ENCODE measurements at regions not wholly inside any gene's neighbourhood (a gene's known extent, or its start where the extent isn't known, plus 50 kb on each side); places are given as distances from the start of the nearest gene placed in this dataset.

DNA sequence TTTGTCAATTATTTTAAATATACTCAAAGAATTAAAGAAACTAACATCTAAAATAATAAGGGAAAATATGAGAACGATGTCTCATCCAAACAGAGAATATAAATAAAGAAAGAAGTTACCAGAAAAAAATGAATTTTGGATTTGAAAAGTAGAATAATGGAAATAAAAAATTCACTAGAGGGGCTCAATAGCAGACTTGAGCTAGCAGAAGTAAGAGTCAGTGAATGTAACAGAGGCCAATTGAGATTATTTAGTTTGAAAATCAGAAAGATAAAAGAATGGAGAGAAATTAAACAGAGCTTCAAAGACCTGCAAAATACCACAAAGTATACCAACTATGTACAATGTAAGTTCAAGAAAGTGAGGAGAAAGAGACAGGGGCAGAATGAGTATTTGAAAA, 333.6 kb downstream of the GPD2 start:
- no peaks in the 10 kb centered on the region for H3K27me3 ChIP-seq (ENCODE audit: control insufficient read depth in 2 of 2, insufficient read depth in 2 of 2, low read length in 2 of 2)
- DNase-seq (ENCODE audit: low read depth, low spot score) (no peak), FAIRE-seq (no peak)
- dilution Hi-C loops (cut with MboI; ENCODE audit: extremely low pct_ligation_motif_present, low sequenced_read_pairs) = no loop called here
- H3K4me2 ChIP-seq (ENCODE audit: insufficient read depth, low read length) = no peak overlapping the region
- BruUV-seq (replicated peaks) = no TSS peak
- no peaks in the 10 kb centered on the region for H3K36me3 ChIP-seq (ENCODE audit: control insufficient read depth in 2 of 2, extremely low read depth in 1 of 2, insufficient read depth in 2 of 2, low read length in 2 of 2)
- H3K4me1 ChIP-seq (ENCODE audit: control insufficient read depth, extremely low read depth, insufficient read depth, low read length) = no peaks in the 10 kb centered on the region
- no peaks in the 10 kb centered on the region for H3K9me1 ChIP-seq (replicated peaks; ENCODE audit: control insufficient read depth, extremely low read depth, insufficient read depth, low read length)
- TF ChIP-seq EZH2 (IDR thresholded peaks at IDR 0.05; ENCODE audit: borderline replicate concordance, low read depth, low read length, severe bottlenecking) = no peak
- TF ChIP-seq POLR2AphosphoS5 (IDR thresholded peaks at IDR 0.05; ENCODE audit: insufficient read depth, low read depth, low read length) = no peak
- TF ChIP-seq FOS (IDR thresholded peaks at IDR 0.05; ENCODE audit: borderline replicate concordance, insufficient read depth, low read length) = no peak
- TF ChIP-seq GATA2 (IDR thresholded peaks at IDR 0.05; ENCODE audit: insufficient read depth, insufficient read length, low read depth, low read length) = no peak
- TF ChIP-seq POLR2A (IDR thresholded peaks at IDR 0.05; ENCODE audit: low read depth, low read length) = no peak
- TF ChIP-seq, protein P1, sequence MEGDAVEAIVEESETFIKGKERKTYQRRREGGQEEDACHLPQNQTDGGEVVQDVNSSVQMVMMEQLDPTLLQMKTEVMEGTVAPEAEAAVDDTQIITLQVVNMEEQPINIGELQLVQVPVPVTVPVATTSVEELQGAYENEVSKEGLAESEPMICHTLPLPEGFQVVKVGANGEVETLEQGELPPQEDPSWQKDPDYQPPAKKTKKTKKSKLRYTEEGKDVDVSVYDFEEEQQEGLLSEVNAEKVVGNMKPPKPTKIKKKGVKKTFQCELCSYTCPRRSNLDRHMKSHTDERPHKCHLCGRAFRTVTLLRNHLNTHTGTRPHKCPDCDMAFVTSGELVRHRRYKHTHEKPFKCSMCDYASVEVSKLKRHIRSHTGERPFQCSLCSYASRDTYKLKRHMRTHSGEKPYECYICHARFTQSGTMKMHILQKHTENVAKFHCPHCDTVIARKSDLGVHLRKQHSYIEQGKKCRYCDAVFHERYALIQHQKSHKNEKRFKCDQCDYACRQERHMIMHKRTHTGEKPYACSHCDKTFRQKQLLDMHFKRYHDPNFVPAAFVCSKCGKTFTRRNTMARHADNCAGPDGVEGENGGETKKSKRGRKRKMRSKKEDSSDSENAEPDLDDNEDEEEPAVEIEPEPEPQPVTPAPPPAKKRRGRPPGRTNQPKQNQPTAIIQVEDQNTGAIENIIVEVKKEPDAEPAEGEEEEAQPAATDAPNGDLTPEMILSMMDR (IDR thresholded peaks at IDR 0.05; ENCODE audit: extremely low read depth in 1 of 2, insufficient read depth in 1 of 2, low read depth in 1 of 2, low read length in 2 of 2) = no peak
- TF ChIP-seq JUN (IDR thresholded peaks at IDR 0.05; ENCODE audit: borderline replicate concordance, insufficient read depth, insufficient read length, low read depth) = no peak
- TF ChIP-seq MAX (IDR thresholded peaks at IDR 0.05; ENCODE audit: insufficient read depth, insufficient read length) = no peak
- no peak for TF ChIP-seq MYC (IDR thresholded peaks at IDR 0.05; ENCODE audit: low read depth, low read length)
- no peaks in the 10 kb centered on the region for H4K20me1 ChIP-seq (replicated peaks; ENCODE audit: control insufficient read depth, extremely low read depth, insufficient read depth, low read length)
- ChIA-PET POLR2A (no interaction called here), CTCF (interaction anchor here (1.0 kb wide), 1 partner anchor 424 kb away, joined by 3 read pairs; no protein-coding TSS in a partner anchor)
- H3K4me3 ChIP-seq (replicated peaks in 1 of 3; ENCODE audit: insufficient read depth in 1 of 3, low read depth in 1 of 3, low read length in 3 of 3) = no peak overlapping the region
- intact Hi-C loops (cut with micrococcal nuclease) = no loop called here
- no peak overlapping the region for H2AFZ ChIP-seq (ENCODE audit: low read depth, low read length)
- H3K27ac ChIP-seq (ENCODE audit: insufficient read depth, low read depth, low read length) = no peak overlapping the region
- H3K79me2 ChIP-seq (ENCODE audit: control insufficient read depth, insufficient read depth, low read length) = no peaks in the 10 kb centered on the region
- H3K9ac ChIP-seq (replicated peaks; ENCODE audit: extremely low read depth, insufficient read depth, low read length) = no peak overlapping the region
- H3K9me3 ChIP-seq (replicated peaks; ENCODE audit: control insufficient read depth, insufficient read depth, low read length) = no peaks in the 10 kb centered on the region

Measured in endothelial cell of umbilical vein (primary cell).